Globus pallidus (tissue), 1 donor: ENCODE measurements at regions not wholly inside any gene's neighbourhood (a gene's known extent, or its start where the extent isn't known, plus 50 kb on each side); places are given as distances from the start of the nearest gene placed in this dataset.

ENCODE experiments used
- DNase-seq: peaks from one replicate; pipeline ENCODE4 v3.0.0-alpha.2; 2015; ENCODE audit warnings: low spot score

GRCh38 chr5:87877023-87877422 is 391.6 kb downstream of the TMEM161B start:
- DNase-seq, result no peak

GRCh38 chr5:87876616-87877015 is 392.0 kb downstream of the TMEM161B start:
- DNase-seq, result no peak

GRCh38 chr5:87872986-87873385 is 395.7 kb downstream of the TMEM161B start:
- no peak for DNase-seq

- no peak for DNase-seq
Observed at GRCh38 chr5:87868792-87869191, 399.9 kb downstream of the TMEM161B start.

GRCh38 chr5:87867281-87867680 is 401.4 kb downstream of the TMEM161B start:
- DNase-seq, result peak; percentile 20

- no peak for DNase-seq
Observed at GRCh38 chr5:87853541-87853940, 415.1 kb downstream of the TMEM161B start.

- DNase-seq, result no peak
Observed at GRCh38 chr5:87851603-87852002, 417.0 kb downstream of the TMEM161B start.

- DNase-seq, result no peak
Observed at GRCh38 chr5:87850843-87851242, 417.8 kb downstream of the TMEM161B start.

GRCh38 chr5:87845734-87846133 is 422.9 kb downstream of the TMEM161B start:
- no peak for DNase-seq

- no peak for DNase-seq
Observed at GRCh38 chr5:87844866-87845265, 423.8 kb downstream of the TMEM161B start.

- peak; percentile 13 for DNase-seq
Observed at GRCh38 chr5:87844449-87844848, 424.2 kb downstream of the TMEM161B start.

- no peak for DNase-seq
Observed at GRCh38 chr5:87836696-87837095, 424.0 kb upstream of the CCNH start.

- DNase-seq, result no peak
Observed at GRCh38 chr5:87831499-87831898, 418.8 kb upstream of the CCNH start.

- DNase-seq, result no peak
Observed at GRCh38 chr5:87829217-87829551, 416.5 kb upstream of the CCNH start.

GRCh38 chr5:87828545-87829216 is 416.0 kb upstream of the CCNH start:
- DNase-seq, result no peak

- DNase-seq, result no peak
Observed at GRCh38 chr5:87827539-87827938, 414.8 kb upstream of the CCNH start.

- no peak for DNase-seq
Observed at GRCh38 chr5:87826507-87826906, 413.8 kb upstream of the CCNH start.

- DNase-seq, result no peak
Observed at GRCh38 chr5:87825583-87825982, 412.9 kb upstream of the CCNH start.

- DNase-seq, result no peak
Observed at GRCh38 chr5:87807783-87808182, 395.1 kb upstream of the CCNH start.

GRCh38 chr5:87803352-87803751 is 390.6 kb upstream of the CCNH start:
- no peak for DNase-seq

- DNase-seq, result no peak
Observed at GRCh38 chr5:87791869-87792268, 379.1 kb upstream of the CCNH start.

- no peak for DNase-seq
Observed at GRCh38 chr5:87788416-87788815, 375.7 kb upstream of the CCNH start.

- no peak for DNase-seq
Observed at GRCh38 chr5:87787625-87788256, 375.0 kb upstream of the CCNH start.

GRCh38 chr5:87787086-87787485 is 374.4 kb upstream of the CCNH start:
- no peak for DNase-seq
